ENCODE measurements at regions not wholly inside any gene's neighbourhood (a gene's known extent, or its start where the extent isn't known, plus 50 kb on each side); places are given as distances from the start of the nearest gene placed in this dataset.

DNA sequence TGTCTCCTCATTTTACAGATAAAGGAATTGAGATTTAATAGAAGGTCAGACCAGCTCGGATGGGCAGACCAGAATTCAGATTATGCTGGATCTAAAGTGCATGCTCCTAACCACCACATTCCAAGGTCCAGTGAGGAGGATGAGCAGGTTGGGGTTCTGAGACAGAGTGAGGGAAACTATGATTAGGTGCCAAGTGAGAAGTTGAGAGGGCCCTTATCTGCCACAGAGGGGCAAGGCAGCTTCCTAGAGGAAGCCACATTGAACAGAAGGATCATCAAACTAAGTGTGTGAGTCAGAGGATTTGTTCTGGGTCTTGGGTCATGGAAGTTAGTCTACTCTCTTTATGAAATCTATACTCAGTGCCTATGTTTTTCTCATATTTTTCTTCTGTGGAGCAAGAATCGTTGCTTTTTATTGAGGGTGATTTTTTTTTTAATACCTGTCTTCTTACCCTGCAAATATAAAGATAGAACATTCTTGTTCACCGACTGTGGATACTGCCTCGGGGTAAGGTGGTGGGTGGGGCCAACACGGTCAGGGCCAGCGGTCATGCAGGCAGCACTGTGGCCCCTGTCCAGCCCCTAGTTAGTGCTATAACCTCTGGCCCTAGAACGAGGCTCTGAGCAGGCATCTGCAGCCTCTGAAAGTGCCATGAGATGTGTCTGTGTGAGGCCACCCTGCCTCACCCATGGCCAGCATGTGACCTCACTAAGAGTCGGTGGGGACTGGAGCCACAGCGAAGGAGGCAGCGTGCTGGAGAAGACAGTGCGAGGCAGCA lies 55.6 kb upstream of the PTHLH start:
- H3K27me3 Mint-ChIP-seq (ENCODE audit: low read depth) = peaks cover 11% of the 10 kb centered on the region
- peaks cover 21% of the 10 kb centered on the region for H3K4me1 Mint-ChIP-seq
- no peak overlapping the region for H3K27ac Mint-ChIP-seq
- TF ChIP-seq, protein P1, sequence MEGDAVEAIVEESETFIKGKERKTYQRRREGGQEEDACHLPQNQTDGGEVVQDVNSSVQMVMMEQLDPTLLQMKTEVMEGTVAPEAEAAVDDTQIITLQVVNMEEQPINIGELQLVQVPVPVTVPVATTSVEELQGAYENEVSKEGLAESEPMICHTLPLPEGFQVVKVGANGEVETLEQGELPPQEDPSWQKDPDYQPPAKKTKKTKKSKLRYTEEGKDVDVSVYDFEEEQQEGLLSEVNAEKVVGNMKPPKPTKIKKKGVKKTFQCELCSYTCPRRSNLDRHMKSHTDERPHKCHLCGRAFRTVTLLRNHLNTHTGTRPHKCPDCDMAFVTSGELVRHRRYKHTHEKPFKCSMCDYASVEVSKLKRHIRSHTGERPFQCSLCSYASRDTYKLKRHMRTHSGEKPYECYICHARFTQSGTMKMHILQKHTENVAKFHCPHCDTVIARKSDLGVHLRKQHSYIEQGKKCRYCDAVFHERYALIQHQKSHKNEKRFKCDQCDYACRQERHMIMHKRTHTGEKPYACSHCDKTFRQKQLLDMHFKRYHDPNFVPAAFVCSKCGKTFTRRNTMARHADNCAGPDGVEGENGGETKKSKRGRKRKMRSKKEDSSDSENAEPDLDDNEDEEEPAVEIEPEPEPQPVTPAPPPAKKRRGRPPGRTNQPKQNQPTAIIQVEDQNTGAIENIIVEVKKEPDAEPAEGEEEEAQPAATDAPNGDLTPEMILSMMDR (IDR thresholded peaks at IDR 0.05; ENCODE audit: unreplicated experiment in 3 of 3) = no peak
- H3K4me3 Mint-ChIP-seq = no peak overlapping the region
- H3K36me3 Mint-ChIP-seq (ENCODE audit: low read depth) = no peaks in the 10 kb centered on the region
- H3K9me3 Mint-ChIP-seq = no peaks in the 10 kb centered on the region

DNA sequence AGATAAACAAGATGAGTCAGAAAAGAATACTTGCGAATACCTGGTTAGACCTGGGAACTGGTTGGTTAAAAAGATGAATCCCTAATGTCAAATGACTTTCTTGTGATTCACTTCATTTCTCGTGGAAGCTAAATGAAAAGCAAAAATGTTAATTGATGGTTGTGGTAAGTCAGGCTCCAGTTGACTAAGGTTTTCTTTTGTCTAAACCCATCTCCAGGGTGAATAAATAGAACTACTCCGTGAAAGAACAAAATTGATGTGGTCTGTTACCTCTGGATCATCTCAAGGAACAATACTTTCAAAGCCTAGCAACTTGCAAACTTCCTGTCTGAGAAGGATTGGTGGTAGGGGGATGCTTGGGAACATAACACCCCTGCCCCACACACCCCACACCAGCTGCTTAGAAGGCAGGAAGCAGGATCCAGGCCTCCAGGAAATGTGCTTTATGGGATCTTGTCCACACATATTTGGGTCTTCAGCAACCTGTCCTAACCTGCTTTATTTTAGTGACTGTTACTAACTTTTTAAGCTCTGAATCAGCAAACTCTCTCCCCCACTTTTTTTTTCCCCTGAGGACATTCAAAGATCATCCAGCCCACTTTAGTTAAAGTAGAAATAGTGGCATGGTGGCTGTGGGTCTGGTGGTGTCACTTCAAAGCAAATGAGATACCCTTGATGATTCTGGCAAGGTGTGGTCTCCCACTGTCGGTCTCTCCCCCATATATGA lies 60.4 kb upstream of the PTHLH start:
- H3K4me1 Mint-ChIP-seq = peaks cover 2% of the 10 kb centered on the region
- H3K9me3 Mint-ChIP-seq = no peaks in the 10 kb centered on the region
- peaks cover 4% of the 10 kb centered on the region for H3K27me3 Mint-ChIP-seq (ENCODE audit: low read depth)
- TF ChIP-seq, protein P1 (IDR thresholded peaks at IDR 0.05; ENCODE audit: unreplicated experiment in 3 of 3) = no peak
- no peaks in the 10 kb centered on the region for H3K36me3 Mint-ChIP-seq (ENCODE audit: low read depth)
- no peak overlapping the region for H3K4me3 Mint-ChIP-seq
- H3K27ac Mint-ChIP-seq = no peak overlapping the region

DNA sequence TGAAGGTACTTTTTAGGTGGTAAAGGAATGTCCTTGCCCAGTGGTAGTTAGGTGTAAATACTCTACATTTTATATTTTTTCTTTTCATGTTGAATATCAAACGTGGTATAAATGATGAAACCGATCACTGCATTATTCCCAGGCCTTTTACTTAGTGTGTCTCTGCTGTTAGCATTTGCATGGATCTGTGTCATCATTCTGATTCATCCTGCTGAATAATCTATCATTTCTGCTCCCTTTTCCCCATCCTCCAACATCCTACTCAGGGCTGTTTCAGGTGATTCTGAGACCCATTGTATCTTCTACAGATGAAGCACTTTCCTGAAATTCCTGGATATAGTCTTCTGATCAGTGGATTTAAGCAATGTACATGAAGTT lies 61.0 kb upstream of the PTHLH start:
- H3K9me3 Mint-ChIP-seq = no peaks in the 10 kb centered on the region
- TF ChIP-seq, protein P1 (IDR thresholded peaks at IDR 0.05; ENCODE audit: unreplicated experiment in 3 of 3) = no peak
- H3K36me3 Mint-ChIP-seq (ENCODE audit: low read depth) = no peaks in the 10 kb centered on the region
- H3K27ac Mint-ChIP-seq = no peak overlapping the region
- no peaks in the 10 kb centered on the region for H3K4me1 Mint-ChIP-seq
- no peak overlapping the region for H3K4me3 Mint-ChIP-seq
- peaks cover 4% of the 10 kb centered on the region for H3K27me3 Mint-ChIP-seq (ENCODE audit: low read depth)

DNA sequence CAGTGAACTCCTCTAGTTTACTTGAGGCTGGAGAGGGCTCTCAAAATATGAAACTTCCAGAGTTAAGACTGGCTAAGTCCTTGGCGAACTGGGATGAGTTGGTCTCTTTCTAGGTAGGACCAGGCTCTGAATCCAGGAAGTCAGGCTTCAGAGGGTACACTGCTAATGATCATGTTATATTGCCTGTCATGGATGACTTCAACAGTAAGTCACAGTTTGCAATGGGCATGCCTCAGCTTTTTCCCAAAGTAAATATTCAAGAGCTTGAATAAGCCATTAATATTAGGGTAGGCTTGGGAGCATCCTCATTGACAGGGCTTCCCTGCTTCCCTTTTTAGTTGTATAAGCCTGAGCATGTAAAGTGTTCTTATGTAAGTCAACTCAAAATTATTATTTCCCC lies 61.7 kb upstream of the PTHLH start:
- no peaks in the 10 kb centered on the region for H3K4me1 Mint-ChIP-seq
- H3K4me3 Mint-ChIP-seq = no peak overlapping the region
- H3K9me3 Mint-ChIP-seq = no peaks in the 10 kb centered on the region
- no peaks in the 10 kb centered on the region for H3K36me3 Mint-ChIP-seq (ENCODE audit: low read depth)
- H3K27me3 Mint-ChIP-seq (ENCODE audit: low read depth) = peaks cover 4% of the 10 kb centered on the region
- no peak overlapping the region for H3K27ac Mint-ChIP-seq
- TF ChIP-seq, protein P1 (IDR thresholded peaks at IDR 0.05; ENCODE audit: unreplicated experiment in 3 of 3) = no peak

DNA sequence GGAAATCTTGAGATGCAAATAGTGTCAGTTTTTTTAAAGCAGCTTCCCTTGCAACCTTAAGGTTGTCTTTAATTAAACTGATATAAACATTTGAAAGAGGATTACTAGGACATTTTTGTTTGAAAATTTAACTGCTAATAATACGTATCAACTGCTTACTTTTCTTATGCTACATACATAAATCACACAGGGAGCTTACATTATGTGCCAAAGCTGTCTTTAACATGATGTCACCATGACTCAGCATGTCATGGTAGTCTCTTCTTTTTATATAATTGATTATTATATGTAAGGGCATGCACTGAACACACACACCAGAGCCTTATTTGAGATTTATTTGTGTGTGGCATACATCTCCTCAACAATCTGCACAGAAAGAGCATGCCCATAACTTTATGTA lies 63.0 kb upstream of the PTHLH start:
- no peak overlapping the region for H3K27ac Mint-ChIP-seq
- no peak overlapping the region for H3K4me3 Mint-ChIP-seq
- no peaks in the 10 kb centered on the region for H3K36me3 Mint-ChIP-seq (ENCODE audit: low read depth)
- no peaks in the 10 kb centered on the region for H3K27me3 Mint-ChIP-seq (ENCODE audit: low read depth)
- no peaks in the 10 kb centered on the region for H3K9me3 Mint-ChIP-seq
- no peaks in the 10 kb centered on the region for H3K4me1 Mint-ChIP-seq
- TF ChIP-seq, protein P1 (IDR thresholded peaks at IDR 0.05; ENCODE audit: unreplicated experiment in 3 of 3) = no peak

Measured in nephron (organoid).